ENCODE measurements at regions not wholly inside any gene's neighbourhood (a gene's known extent, or its start where the extent isn't known, plus 50 kb on each side); places are given as distances from the start of the nearest gene placed in this dataset.
A peak's percentile ranks its signal among the peaks of the same experiment; 100 is the strongest.

GRCh38 chr16:79274264-79274663 lies 326.3 kb downstream of the MAF start:
- no peaks in the 10 kb centered on the region for H3K9me3 Mint-ChIP-seq (ENCODE audit: low read depth)
- no peak overlapping the region for H3K27ac Mint-ChIP-seq
- ChIA-PET CTCF (interaction anchor here (0.6 kb wide), 1 partner anchor 15 kb away, joined by 3 read pairs; no protein-coding TSS in a partner anchor), POLR2A (no interaction called here)
- H3K4me3 Mint-ChIP-seq, result no peak overlapping the region
- peaks cover 62% of the 10 kb centered on the region for H3K4me1 Mint-ChIP-seq
- no peaks in the 10 kb centered on the region for H3K36me3 Mint-ChIP-seq (ENCODE audit: low read depth)
- intact Hi-C loops (cut with DNase I, micrococcal nuclease), result loop anchor here (5.0 kb wide), 3 partner anchors 267 to 568 kb away; no protein-coding TSS in a partner anchor
- no peak for DNase-seq
- H3K27me3 Mint-ChIP-seq, result peaks cover 30% of the 10 kb centered on the region
- ATAC-seq, result no peak

- ChIA-PET POLR2A (interaction anchor here (0.6 to 3.7 kb wide), 7 partner anchors 14 to 494 kb away, joined by 3 to 20 read pairs (median 4); no protein-coding TSS in a partner anchor), CTCF (interaction anchor here (1.3 to 2.0 kb wide), 2 partner anchors 11 to 44 kb away, joined by 6 to 7 read pairs; no protein-coding TSS in a partner anchor)
- Mint-ChIP-seq H3K9me3 (ENCODE audit: low read depth) (no peaks in the 10 kb centered on the region), H3K27me3 (peaks cover 30% of the 10 kb centered on the region), H3K36me3 (ENCODE audit: low read depth) (no peaks in the 10 kb centered on the region), H3K4me3 (peak overlapping the region; percentile 63), H3K27ac (peak overlapping the region; percentile 86), H3K4me1 (peaks cover 66% of the 10 kb centered on the region)
- DNase-seq, result peak; percentile 86
- ATAC-seq, result peak; percentile 49
- intact Hi-C loops (cut with DNase I, micrococcal nuclease), result loop anchor here (5.0 kb wide), 3 partner anchors 265 to 570 kb away; no protein-coding TSS in a partner anchor
These were observed 328.4 kb downstream of the MAF start for GRCh38 chr16:79272141-79272577.

GRCh38 chr16:79271583-79271982 lies 329.0 kb downstream of the MAF start:
- DNase-seq (no peak), ATAC-seq (no peak)
- Mint-ChIP-seq H3K36me3 (ENCODE audit: low read depth) (no peaks in the 10 kb centered on the region), H3K27me3 (peaks cover 29% of the 10 kb centered on the region), H3K4me1 (peaks cover 70% of the 10 kb centered on the region), H3K27ac (peak overlapping the region; percentile 86), H3K4me3 (peak overlapping the region; percentile 63), H3K9me3 (ENCODE audit: low read depth) (no peaks in the 10 kb centered on the region)
- ChIA-PET POLR2A (interaction anchor here (0.6 to 3.7 kb wide), 7 partner anchors 15 to 493 kb away, joined by 3 to 20 read pairs (median 4); no protein-coding TSS in a partner anchor), CTCF (interaction anchor here (1.3 to 2.0 kb wide), 2 partner anchors 12 to 44 kb away, joined by 6 to 7 read pairs; no protein-coding TSS in a partner anchor)
- intact Hi-C loops (cut with DNase I, micrococcal nuclease), result loop anchor here (5.0 kb wide), 3 partner anchors 264 to 571 kb away; no protein-coding TSS in a partner anchor

- peaks cover 82% of the 10 kb centered on the region for H3K4me1 Mint-ChIP-seq
- DNase-seq (no peak), ATAC-seq (no peak)
- ChIA-PET CTCF (interaction anchor here (0.7 to 2.0 kb wide), 6 partner anchors 9 to 493 kb away, joined by 3 to 10 read pairs (median 4); no protein-coding TSS in a partner anchor), POLR2A (interaction anchor here (0.6 to 3.7 kb wide), 5 partner anchors 9 to 328 kb away, joined by 4 to 20 read pairs (median 7); no protein-coding TSS in a partner anchor)
- no peaks in the 10 kb centered on the region for H3K36me3 Mint-ChIP-seq (ENCODE audit: low read depth)
- no peaks in the 10 kb centered on the region for H3K9me3 Mint-ChIP-seq (ENCODE audit: low read depth)
- H3K4me3 Mint-ChIP-seq, result peak overlapping the region; percentile 19
- intact Hi-C loops (cut with DNase I, micrococcal nuclease), result loop anchor here (5.0 kb wide), 3 partner anchors 263 to 572 kb away; no protein-coding TSS in a partner anchor
- H3K27me3 Mint-ChIP-seq, result peaks cover 25% of the 10 kb centered on the region
- H3K27ac Mint-ChIP-seq, result peak overlapping the region; percentile 86
These were observed 330.5 kb downstream of the MAF start for GRCh38 chr16:79270011-79270410.

GRCh38 chr16:79269211-79269863 lies 331.2 kb downstream of the MAF start:
- Mint-ChIP-seq H3K27ac (peak overlapping the region; percentile 86), H3K4me3 (peak overlapping the region; percentile 19), H3K27me3 (peaks cover 26% of the 10 kb centered on the region), H3K36me3 (ENCODE audit: low read depth) (no peaks in the 10 kb centered on the region), H3K9me3 (ENCODE audit: low read depth) (no peaks in the 10 kb centered on the region), H3K4me1 (peaks cover 89% of the 10 kb centered on the region)
- CTCF ChIA-PET, result interaction anchor here (0.7 to 2.0 kb wide), 7 partner anchors 10 to 492 kb away, joined by 3 to 10 read pairs (median 4); no protein-coding TSS in a partner anchor
- peak; percentile 86 for DNase-seq
- ATAC-seq, result peak; percentile 70
- POLR2A ChIA-PET, result interaction anchor here (0.6 to 3.7 kb wide), 8 partner anchors 9 to 725 kb away, joined by 3 to 20 read pairs (median 5); no protein-coding TSS in a partner anchor
- intact Hi-C loops (cut with DNase I, micrococcal nuclease), result loop anchor here (1.0 to 10.0 kb wide), 19 partner anchors 9 to 1962 kb away; partner anchors contain the start of gene MAF (in 2 of the 2)

- intact Hi-C loops (cut with DNase I, micrococcal nuclease), result loop anchor here (2.0 to 10.0 kb wide), 9 partner anchors 50 to 1960 kb away; partner anchors contain the start of gene MAF (in 2 of the 2)
- ChIA-PET POLR2A (interaction anchor here (1.1 to 1.6 kb wide), 4 partner anchors 19 to 333 kb away, joined by 3 to 5 read pairs (median 5); no protein-coding TSS in a partner anchor), CTCF (interaction anchor here (0.6 to 1.6 kb wide), 5 partner anchors 10 to 163 kb away, joined by 3 to 4 read pairs (median 3); no protein-coding TSS in a partner anchor)
- Mint-ChIP-seq H3K4me1 (peaks cover 92% of the 10 kb centered on the region), H3K9me3 (ENCODE audit: low read depth) (no peaks in the 10 kb centered on the region), H3K27ac (peak overlapping the region; percentile 86), H3K4me3 (no peak overlapping the region), H3K27me3 (peaks cover 19% of the 10 kb centered on the region), H3K36me3 (ENCODE audit: low read depth) (no peaks in the 10 kb centered on the region)
- ATAC-seq, result peak; percentile 51
- peak; percentile 82 for DNase-seq
These were observed 332.8 kb downstream of the MAF start for GRCh38 chr16:79267781-79268180.

GRCh38 chr16:79267146-79267545 lies 333.4 kb downstream of the MAF start:
- intact Hi-C loops (cut with DNase I, micrococcal nuclease), result loop anchor here (5.0 to 10.0 kb wide), 7 partner anchors 50 to 1960 kb away; partner anchors contain the start of gene MAF (in 1 of the 2)
- Mint-ChIP-seq H3K4me3 (no peak overlapping the region), H3K9me3 (ENCODE audit: low read depth) (no peaks in the 10 kb centered on the region), H3K36me3 (ENCODE audit: low read depth) (no peaks in the 10 kb centered on the region), H3K27me3 (peaks cover 15% of the 10 kb centered on the region), H3K4me1 (peaks cover 87% of the 10 kb centered on the region), H3K27ac (peak overlapping the region; percentile 86)
- ChIA-PET CTCF (interaction anchor here (0.7 to 1.6 kb wide), 2 partner anchors 10 to 14 kb away, joined by 3 read pairs; no protein-coding TSS in a partner anchor), POLR2A (interaction anchor here (1.1 to 1.6 kb wide), 5 partner anchors 19 to 334 kb away, joined by 3 to 5 read pairs (median 5); no protein-coding TSS in a partner anchor)
- DNase-seq (no peak), ATAC-seq (no peak)

GRCh38 chr16:79265701-79266100 lies 334.8 kb downstream of the MAF start:
- peaks cover 17% of the 10 kb centered on the region for H3K27me3 Mint-ChIP-seq
- intact Hi-C loops (cut with DNase I, micrococcal nuclease), result loop anchor here (5.0 to 10.0 kb wide), 7 partner anchors 48 to 1958 kb away; partner anchors contain the start of gene MAF (in 1 of the 2)
- DNase-seq, result no peak
- no peaks in the 10 kb centered on the region for H3K36me3 Mint-ChIP-seq (ENCODE audit: low read depth)
- no peaks in the 10 kb centered on the region for H3K9me3 Mint-ChIP-seq (ENCODE audit: low read depth)
- no peak for ATAC-seq
- ChIA-PET POLR2A (no interaction called here), CTCF (interaction anchor here (0.7 to 0.8 kb wide), 2 partner anchors 370 to 466 kb away, joined by 4 read pairs; no protein-coding TSS in a partner anchor)
- no peak overlapping the region for H3K4me3 Mint-ChIP-seq
- H3K4me1 Mint-ChIP-seq, result peaks cover 74% of the 10 kb centered on the region
- H3K27ac Mint-ChIP-seq, result no peak overlapping the region

GRCh38 chr16:79265196-79265595 lies 335.3 kb downstream of the MAF start:
- CTCF ChIA-PET, result interaction anchor here (0.8 to 1.4 kb wide), 2 partner anchors 10 to 370 kb away, joined by 4 read pairs; no protein-coding TSS in a partner anchor
- no peaks in the 10 kb centered on the region for H3K36me3 Mint-ChIP-seq (ENCODE audit: low read depth)

GRCh38 chr16:79264237-79265109 lies 336.1 kb downstream of the MAF start:
- no peak for DNase-seq
- Mint-ChIP-seq H3K36me3 (ENCODE audit: low read depth) (no peaks in the 10 kb centered on the region), H3K27ac (peak overlapping the region; percentile 30), H3K4me1 (peaks cover 62% of the 10 kb centered on the region), H3K4me3 (no peak overlapping the region), H3K27me3 (peaks cover 22% of the 10 kb centered on the region), H3K9me3 (ENCODE audit: low read depth) (no peaks in the 10 kb centered on the region)
- POLR2A ChIA-PET, result no interaction called here
- no peak for ATAC-seq
- CTCF ChIA-PET, result interaction anchor here (0.6 to 1.4 kb wide), 2 partner anchors 9 to 740 kb away, joined by 4 read pairs; no protein-coding TSS in a partner anchor
- intact Hi-C loops (cut with DNase I, micrococcal nuclease), result loop anchor here (5.0 to 10.0 kb wide), 8 partner anchors 47 to 1957 kb away; partner anchors contain the start of gene MAF (in 1 of the 2)

More at GRCh38 chr16:79265196-79265595, 335.3 kb downstream of the MAF start:
- peaks cover 69% of the 10 kb centered on the region for H3K4me1 Mint-ChIP-seq
- ATAC-seq (no peak), DNase-seq (no peak)
- no peak overlapping the region for H3K4me3 Mint-ChIP-seq
- intact Hi-C loops (cut with DNase I, micrococcal nuclease), result loop anchor here (5.0 to 10.0 kb wide), 7 partner anchors 48 to 1958 kb away; partner anchors contain the start of gene MAF (in 1 of the 2)
- POLR2A ChIA-PET, result no interaction called here
- peaks cover 19% of the 10 kb centered on the region for H3K27me3 Mint-ChIP-seq
- H3K27ac Mint-ChIP-seq, result peak overlapping the region; percentile 16
- no peaks in the 10 kb centered on the region for H3K9me3 Mint-ChIP-seq (ENCODE audit: low read depth)

Data from activated CD4-positive, alpha-beta T cell treated with anti-CD3 and anti-CD28 coated beads for 36 hours (primary cell).